HEK293 (cell line): ENCODE measurements at regions not wholly inside any gene's neighbourhood (a gene's known extent, or its start where the extent isn't known, plus 50 kb on each side); places are given as distances from the start of the nearest gene placed in this dataset.

Experiments
- BCL11B ChIP-seq: fragments of 450-650 bp; formaldehyde crosslinking; IDR thresholded peaks from 2 replicates; pipeline ENCODE4 v1.5.1; 2016; ENCODE audit warnings: low read depth, missing biosample characterization, missing genetic modification characterization
- GFI1B ChIP-seq: fragments of 450-650 bp; formaldehyde crosslinking; IDR thresholded peaks from 2 replicates; pipeline ENCODE4 v1.5.1; 2016; ENCODE audit warnings: missing biosample characterization, missing genetic modification characterization
- GLI4 ChIP-seq: fragments of 450-650 bp; formaldehyde crosslinking; IDR thresholded peaks from 2 replicates; pipeline ENCODE4 v1.5.1; 2016; ENCODE audit warnings: missing biosample characterization, missing genetic modification characterization
- GLIS2 ChIP-seq: fragments of 450-650 bp; formaldehyde crosslinking; IDR thresholded peaks from 2 replicates; pipeline ENCODE4 v1.5.1; 2016; ENCODE audit warnings: missing biosample characterization, missing genetic modification characterization
- HIC1 ChIP-seq: fragments of 450-650 bp; formaldehyde crosslinking; IDR thresholded peaks from 2 replicates; pipeline ENCODE4 v1.5.1; 2016; ENCODE audit warnings: missing biosample characterization, missing genetic modification characterization
- HOXD13 ChIP-seq: sonication (generic); formaldehyde crosslinking; IDR thresholded peaks from 2 replicates; pipeline ENCODE4 v1.8.0; 2022; ENCODE audit warnings: missing genetic modification reagents, borderline replicate concordance
- INSM2 ChIP-seq: fragments of 450-650 bp; formaldehyde crosslinking; IDR thresholded peaks from 2 replicates; pipeline ENCODE4 v1.5.1; 2016; ENCODE audit warnings: missing biosample characterization, missing genetic modification characterization
- KLF10 ChIP-seq: fragments of 450-650 bp; IDR thresholded peaks from 2 replicates; pipeline ENCODE4 v1.5.1; 2018; ENCODE audit warnings: missing biosample characterization, mild to moderate bottlenecking, missing genetic modification characterization
- KLF16 ChIP-seq: fragments of 450-650 bp; formaldehyde crosslinking; IDR thresholded peaks from 2 replicates; pipeline ENCODE4 v1.5.1; 2017; ENCODE audit warnings: missing biosample characterization, missing genetic modification characterization
- OSR2 ChIP-seq: fragments of 450-650 bp; formaldehyde crosslinking; IDR thresholded peaks from 2 replicates; pipeline ENCODE4 v1.5.1; 2016; ENCODE audit warnings: missing biosample characterization, missing genetic modification characterization
- PRDM4 ChIP-seq: fragments of 450-650 bp; formaldehyde crosslinking; IDR thresholded peaks from 2 replicates; pipeline ENCODE4 v1.5.1; 2017; ENCODE audit warnings: missing biosample characterization, missing genetic modification characterization
- SCRT1 ChIP-seq: fragments of 450-650 bp; formaldehyde crosslinking; IDR thresholded peaks from 2 replicates; pipeline ENCODE4 v1.5.1; 2016; ENCODE audit warnings: missing biosample characterization, missing genetic modification characterization, borderline replicate concordance
- SCRT2 ChIP-seq: fragments of 450-650 bp; formaldehyde crosslinking; IDR thresholded peaks from 2 replicates; pipeline ENCODE4 v1.5.1; 2016; ENCODE audit warnings: missing biosample characterization, missing genetic modification characterization
- TCF7L2 ChIP-seq: IDR thresholded peaks from 2 replicates; pipeline ENCODE4 v1.6.1; 2011; ENCODE audit warnings: low read depth, mild to moderate bottlenecking, inconsistent platforms, low read length, moderate library complexity, borderline replicate concordance
- WT1 ChIP-seq: fragments of 450-650 bp; formaldehyde crosslinking; IDR thresholded peaks from 2 replicates; pipeline ENCODE4 v1.5.1; 2016; ENCODE audit warnings: missing biosample characterization, missing genetic modification characterization
- ZBTB1 ChIP-seq: fragments of 450-650 bp; formaldehyde crosslinking; IDR thresholded peaks from 2 replicates; pipeline ENCODE4 v1.5.1; 2016; ENCODE audit warnings: missing biosample characterization, missing genetic modification characterization
- ZBTB17 ChIP-seq: fragments of 450-650 bp; formaldehyde crosslinking; IDR thresholded peaks from 2 replicates; pipeline ENCODE4 v1.5.1; 2016; ENCODE audit warnings: missing biosample characterization, missing genetic modification characterization
- ZNF335 ChIP-seq: fragments of 450-650 bp; formaldehyde crosslinking; conservative IDR thresholded peaks from 2 replicates; pipeline ENCODE4 v1.5.1; 2016; ENCODE audit warnings: missing biosample characterization, missing genetic modification characterization
- ZNF341 ChIP-seq: fragments of 450-650 bp; formaldehyde crosslinking; IDR thresholded peaks from 2 replicates; pipeline ENCODE4; 2016; ENCODE audit warnings: low read depth, missing biosample characterization, missing genetic modification characterization
- ZNF394 ChIP-seq: fragments of 450-650 bp; formaldehyde crosslinking; IDR thresholded peaks from 2 replicates; pipeline ENCODE4 v1.5.1; 2016; ENCODE audit warnings: missing biosample characterization, missing genetic modification characterization, mild to moderate bottlenecking, moderate library complexity, borderline replicate concordance
- ZNF398 ChIP-seq: fragments of 450-650 bp; formaldehyde crosslinking; IDR thresholded peaks from 2 replicates; pipeline ENCODE4 v1.5.1; 2017; ENCODE audit warnings: missing biosample characterization, missing genetic modification characterization
- ZNF585B ChIP-seq: fragments of 450-650 bp; formaldehyde crosslinking; IDR thresholded peaks from 2 replicates; pipeline ENCODE4 v1.5.1; 2016; ENCODE audit warnings: missing biosample characterization, missing genetic modification characterization
- ZNF596 ChIP-seq: fragments of 450-650 bp; IDR thresholded peaks from 2 replicates; pipeline ENCODE4 v1.5.0; 2018; ENCODE audit warnings: missing biosample characterization, mild to moderate bottlenecking, missing genetic modification characterization, moderate library complexity
- ZNF610 ChIP-seq: fragments of 450-650 bp; formaldehyde crosslinking; IDR thresholded peaks from 2 replicates; pipeline ENCODE4 v1.5.1; 2016; ENCODE audit warnings: missing biosample characterization, missing genetic modification characterization, borderline replicate concordance
- ZNF624 ChIP-seq: fragments of 450-650 bp; formaldehyde crosslinking; IDR thresholded peaks from 2 replicates; pipeline ENCODE4 v1.5.1; 2017; ENCODE audit warnings: missing biosample characterization, missing genetic modification characterization
- ZNF692 ChIP-seq: fragments of 450-650 bp; formaldehyde crosslinking; IDR thresholded peaks from 2 replicates; pipeline ENCODE4 v1.5.1; 2016; ENCODE audit warnings: missing biosample characterization, missing genetic modification characterization
- ZSCAN18 ChIP-seq: fragments of 450-650 bp; formaldehyde crosslinking; IDR thresholded peaks from 2 replicates; pipeline ENCODE4 v1.5.1; 2016; ENCODE audit warnings: missing biosample characterization, missing genetic modification characterization
- ZSCAN30 ChIP-seq: fragments of 450-650 bp; IDR thresholded peaks from 2 replicates; pipeline ENCODE4 v1.5.1; 2018; ENCODE audit warnings: missing biosample characterization, mild to moderate bottlenecking, missing genetic modification characterization, moderate library complexity

- TF ChIP-seq ZNF398 (0 out of 2 replicates have a peak, but pooled peaks have one; percentile 34), SCRT1 (tag by site-specific recombination) (peak; percentile 45; the same call in 1 of the 2 replicates), KLF16 (tag by site-specific recombination) (0 out of 2 replicates have a peak, but pooled peaks have one; percentile 37), ZNF692 (tag by site-specific recombination) (peak; percentile 42; the same call in 1 of the 2 replicates), ZSCAN18 (tag by site-specific recombination) (no peak), ZNF335 (tag by site-specific recombination) (0 out of 2 replicates have a peak, but pooled peaks have one; percentile 26), TCF7L2 (peak; percentile 92), ZNF585B (tag by site-specific recombination) (no peak), GFI1B (peak; percentile 77; the same call in 1 of the 2 replicates), ZNF596 (tag by site-specific recombination) (0 out of 2 replicates have a peak, but pooled peaks have one; percentile 16), GLI4 (tag by site-specific recombination) (no peak), ZBTB1 (peak; percentile 56; the same call in 1 of the 2 replicates), ZNF610 (tag by site-specific recombination) (0 out of 2 replicates have a peak, but pooled peaks have one; percentile 40), BCL11B (tag by site-specific recombination) (no peak), WT1 (tag by site-specific recombination) (peak; percentile 68; the same call in 1 of the 2 replicates), HOXD13 (CRISPR knock-in tag) (peak; percentile 86), KLF10 (tag by site-specific recombination) (peak; percentile 60; the same call in 1 of the 2 replicates), ZNF624 (tag by site-specific recombination) (no peak), SCRT2 (tag by site-specific recombination) (peak; percentile 59), ZBTB17 (tag by site-specific recombination) (no peak), GLIS2 (tag by site-specific recombination) (0 out of 2 replicates have a peak, but pooled peaks have one; percentile 20), ZSCAN30 (0 out of 2 replicates have a peak, but pooled peaks have one; percentile 78), HIC1 (peak; percentile 91), INSM2 (tag by site-specific recombination) (peak; percentile 71; the same call in 1 of the 2 replicates), OSR2 (tag by site-specific recombination) (peak; percentile 91), PRDM4 (peak; percentile 75), ZNF341 (tag by site-specific recombination) (no peak), ZNF394 (tag by site-specific recombination) (0 out of 2 replicates have a peak, but pooled peaks have one; percentile 26)
These were observed 58.0 kb upstream of the SALL4 start (continued) for GRCh38 chr20:51860111-51860882.
